ENCODE measurements at regions not wholly inside any gene's neighbourhood (a gene's known extent, or its start where the extent isn't known, plus 50 kb on each side); places are given as distances from the start of the nearest gene placed in this dataset.

DNA sequence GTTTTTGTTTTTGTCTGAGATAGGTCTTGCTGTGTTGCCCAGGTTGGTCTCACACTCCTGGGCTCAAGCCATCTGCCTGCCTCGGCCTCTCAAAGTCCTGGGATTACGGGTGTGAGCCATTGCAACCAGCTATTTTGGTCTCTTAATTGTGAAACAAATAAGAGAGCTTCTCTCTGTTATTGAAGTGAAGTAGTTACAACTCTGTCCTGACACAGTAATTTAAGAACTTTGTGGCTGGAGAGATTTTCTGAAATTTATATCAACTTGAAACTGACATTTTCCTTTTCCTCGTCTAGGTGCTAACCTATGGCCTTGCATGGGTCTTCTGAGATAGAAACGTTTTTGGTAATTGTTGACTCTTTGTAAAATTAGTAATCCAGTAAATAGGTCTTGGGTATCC lies 122.1 kb upstream of the DOK5 start:
- no peak overlapping the region for H3K4me3 ChIP-seq (ENCODE audit: low read depth, low read length)
- TF ChIP-seq, protein P1, sequence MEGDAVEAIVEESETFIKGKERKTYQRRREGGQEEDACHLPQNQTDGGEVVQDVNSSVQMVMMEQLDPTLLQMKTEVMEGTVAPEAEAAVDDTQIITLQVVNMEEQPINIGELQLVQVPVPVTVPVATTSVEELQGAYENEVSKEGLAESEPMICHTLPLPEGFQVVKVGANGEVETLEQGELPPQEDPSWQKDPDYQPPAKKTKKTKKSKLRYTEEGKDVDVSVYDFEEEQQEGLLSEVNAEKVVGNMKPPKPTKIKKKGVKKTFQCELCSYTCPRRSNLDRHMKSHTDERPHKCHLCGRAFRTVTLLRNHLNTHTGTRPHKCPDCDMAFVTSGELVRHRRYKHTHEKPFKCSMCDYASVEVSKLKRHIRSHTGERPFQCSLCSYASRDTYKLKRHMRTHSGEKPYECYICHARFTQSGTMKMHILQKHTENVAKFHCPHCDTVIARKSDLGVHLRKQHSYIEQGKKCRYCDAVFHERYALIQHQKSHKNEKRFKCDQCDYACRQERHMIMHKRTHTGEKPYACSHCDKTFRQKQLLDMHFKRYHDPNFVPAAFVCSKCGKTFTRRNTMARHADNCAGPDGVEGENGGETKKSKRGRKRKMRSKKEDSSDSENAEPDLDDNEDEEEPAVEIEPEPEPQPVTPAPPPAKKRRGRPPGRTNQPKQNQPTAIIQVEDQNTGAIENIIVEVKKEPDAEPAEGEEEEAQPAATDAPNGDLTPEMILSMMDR (IDR thresholded peaks at IDR 0.05; ENCODE audit: control insufficient read depth, extremely low read depth, insufficient read depth), result no peak
- no peak for DNase-seq (ENCODE audit: low read depth)

DNA sequence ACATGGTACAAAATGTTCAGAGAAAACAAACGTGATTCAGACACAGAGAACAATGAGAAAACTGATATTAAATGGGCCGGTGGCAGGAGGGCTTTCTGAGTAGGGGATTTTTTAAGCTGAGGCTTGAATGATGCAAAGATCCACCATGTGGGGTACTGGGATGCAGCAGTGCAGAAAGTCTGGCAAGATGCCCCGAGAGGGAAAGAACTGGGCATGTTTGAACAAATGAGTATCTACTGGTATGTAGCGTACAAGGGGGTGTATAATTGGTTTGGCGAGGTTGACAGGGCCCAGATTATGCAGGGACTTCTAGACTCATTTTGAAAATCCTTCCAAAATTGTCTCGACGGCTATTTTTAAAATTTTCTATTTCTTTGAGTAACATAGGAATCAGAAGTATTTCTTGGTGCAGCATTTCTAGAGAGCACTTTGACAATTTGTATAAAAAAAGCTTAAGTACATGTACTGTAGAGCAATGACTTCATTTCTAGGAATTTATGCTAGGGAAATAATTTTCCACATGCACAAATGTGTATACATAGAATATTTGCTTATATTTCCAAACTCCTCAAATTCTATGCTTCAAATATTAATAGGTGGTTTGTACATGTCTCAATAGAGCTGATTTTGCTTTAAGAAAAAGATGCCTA lies 119.6 kb upstream of the DOK5 start:
- no peak for DNase-seq (ENCODE audit: low read depth)
- TF ChIP-seq, protein P1 (IDR thresholded peaks at IDR 0.05; ENCODE audit: control insufficient read depth, extremely low read depth, insufficient read depth), result no peak
- H3K4me3 ChIP-seq (ENCODE audit: low read depth, low read length), result no peak overlapping the region

DNA sequence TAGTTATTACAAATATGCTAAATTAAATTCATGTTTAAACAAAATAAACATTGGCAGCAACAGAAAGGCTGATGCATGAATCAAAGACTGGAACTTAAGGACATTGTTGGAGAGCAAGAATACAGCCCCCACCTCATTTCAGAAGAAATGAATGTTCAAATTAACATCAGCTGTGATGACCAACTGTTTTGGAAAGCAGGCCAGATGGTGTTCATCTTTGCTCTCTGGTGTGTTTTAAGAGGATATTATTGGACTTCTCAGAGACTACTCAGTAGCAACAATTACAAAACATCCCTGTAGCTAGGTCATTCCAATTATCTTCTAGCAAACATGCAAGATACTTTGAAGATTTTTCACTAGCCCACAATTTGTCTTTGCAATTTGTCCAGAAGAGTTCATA lies 118.6 kb upstream of the DOK5 start:
- DNase-seq (ENCODE audit: low read depth), result no peak
- TF ChIP-seq, protein P1 (IDR thresholded peaks at IDR 0.05; ENCODE audit: control insufficient read depth, extremely low read depth, insufficient read depth), result no peak

DNA sequence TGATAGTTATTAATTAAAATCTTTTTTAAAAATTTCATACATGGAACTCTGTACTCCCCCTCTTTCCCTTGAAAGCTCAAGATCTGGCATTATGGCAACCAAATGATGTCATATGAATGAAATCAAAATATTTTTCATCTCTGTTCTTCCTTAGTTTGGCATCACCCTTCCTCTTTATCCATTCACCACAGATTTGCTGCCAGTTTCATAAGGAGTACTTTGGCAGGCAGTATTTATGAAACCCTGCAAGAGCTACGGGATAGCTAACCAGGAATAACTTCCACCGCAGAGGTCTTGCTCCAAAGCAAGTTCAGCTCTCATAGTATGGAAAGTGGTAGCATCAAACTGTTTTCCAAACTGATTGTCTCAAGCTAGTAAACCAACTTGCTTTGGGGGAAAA lies 113.9 kb upstream of the DOK5 start:
- no peak overlapping the region for H3K4me3 ChIP-seq (ENCODE audit: low read depth, low read length)
- no peak for DNase-seq (ENCODE audit: low read depth)
- TF ChIP-seq, protein P1 (IDR thresholded peaks at IDR 0.05; ENCODE audit: control insufficient read depth, extremely low read depth, insufficient read depth), result no peak

More for the DNA sequence above, 118.6 kb upstream of the DOK5 start:
- no peak overlapping the region for H3K4me3 ChIP-seq (ENCODE audit: low read depth, low read length)

DNA sequence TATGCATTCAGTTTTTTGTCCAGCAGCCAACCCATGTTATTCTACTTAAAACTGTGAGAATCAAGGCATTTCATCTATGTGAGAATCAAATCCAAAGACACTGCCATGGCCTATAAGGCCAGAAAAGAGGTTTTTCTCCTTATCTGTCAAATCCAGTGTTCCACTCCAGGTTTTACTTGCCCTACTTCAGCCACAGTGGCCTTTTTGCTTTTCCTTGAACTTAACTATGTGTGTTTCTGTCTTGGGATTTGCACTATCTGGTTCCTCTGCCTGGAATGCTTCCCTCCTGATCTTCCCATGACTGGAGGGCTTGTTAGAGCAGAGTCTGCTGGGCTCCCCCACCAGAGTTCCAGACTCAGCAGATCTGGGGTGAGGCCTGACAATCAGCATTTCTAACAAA lies 113.1 kb upstream of the DOK5 start:
- TF ChIP-seq, protein P1 (IDR thresholded peaks at IDR 0.05; ENCODE audit: control insufficient read depth, extremely low read depth, insufficient read depth), result no peak
- no peak overlapping the region for H3K4me3 ChIP-seq (ENCODE audit: low read depth, low read length)
- DNase-seq (ENCODE audit: low read depth), result no peak

DNA sequence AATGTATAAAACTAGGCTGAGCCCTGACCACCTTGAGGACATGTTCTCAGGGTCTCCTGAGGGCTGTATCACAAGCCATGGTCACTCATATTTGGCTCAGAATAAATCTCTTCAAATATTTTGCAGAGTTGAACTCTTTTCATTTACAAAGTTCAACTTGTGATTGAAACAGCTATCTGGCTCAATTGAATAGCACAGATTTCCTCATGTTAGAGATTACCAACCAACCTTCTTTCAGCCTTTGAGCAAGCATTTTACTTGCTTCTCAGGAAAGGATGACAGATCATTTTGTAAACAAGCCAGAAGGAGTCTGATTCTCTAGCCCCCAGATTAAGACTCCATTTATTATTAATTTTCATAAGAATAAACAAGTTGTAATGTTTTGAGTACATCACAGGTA lies 111.0 kb upstream of the DOK5 start:
- TF ChIP-seq, protein P1 (IDR thresholded peaks at IDR 0.05; ENCODE audit: control insufficient read depth, extremely low read depth, insufficient read depth), result no peak
- DNase-seq (ENCODE audit: low read depth), result no peak
- H3K4me3 ChIP-seq (ENCODE audit: low read depth, low read length), result no peak overlapping the region

DNA sequence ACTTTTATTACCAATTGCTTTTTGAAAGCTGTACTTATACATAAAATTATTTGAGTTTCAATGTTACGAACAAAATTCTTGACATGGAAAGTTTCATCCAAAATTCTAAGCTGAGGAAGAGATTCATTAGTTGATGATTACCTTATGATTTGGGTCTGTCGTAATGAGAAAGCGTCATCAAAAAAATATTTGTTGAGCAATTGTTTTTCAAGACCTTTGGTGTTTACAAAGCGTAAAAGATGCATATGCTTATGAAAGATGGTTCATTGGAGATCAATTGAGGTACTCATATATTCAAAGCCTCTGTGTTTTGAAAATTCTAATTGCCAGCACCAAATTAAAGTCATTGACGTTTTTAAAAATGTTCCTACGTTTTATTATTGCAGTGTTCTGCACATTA lies 110.5 kb upstream of the DOK5 start:
- DNase-seq (ENCODE audit: low read depth), result no peak
- H3K4me3 ChIP-seq (ENCODE audit: low read depth, low read length), result no peak overlapping the region
- TF ChIP-seq, protein P1 (IDR thresholded peaks at IDR 0.05; ENCODE audit: control insufficient read depth, extremely low read depth, insufficient read depth), result no peak

Measured in LNCaP clone FGC (cell line).